ENCODE measurements at regions not wholly inside any gene's neighbourhood (a gene's known extent, or its start where the extent isn't known, plus 50 kb on each side); places are given as distances from the start of the nearest gene placed in this dataset.
A peak's percentile ranks its signal among the peaks of the same experiment; 100 is the strongest.

- no peaks in the 10 kb centered on the region for H3K36me3 Mint-ChIP-seq
- DNase-seq (ENCODE audit: extremely low spot score, unreplicated experiment): no peak
- H3K9me3 Mint-ChIP-seq: peaks cover 11% of the 10 kb centered on the region
- no peak overlapping the region for H3K27ac Mint-ChIP-seq
- no peaks in the 10 kb centered on the region for H3K27me3 Mint-ChIP-seq
- no peak for TF ChIP-seq CTCF (conservative IDR thresholded peaks at IDR 0.05)
- no peaks in the 10 kb centered on the region for H3K4me1 Mint-ChIP-seq (ENCODE audit: unreplicated experiment)
- H3K4me3 Mint-ChIP-seq: no peak overlapping the region
These were observed 71.1 kb upstream of the SYT1 start for GRCh38 chr12:78793491-78793890.

- TF ChIP-seq CTCF (conservative IDR thresholded peaks at IDR 0.05): no peak
- Mint-ChIP-seq H3K27me3 (no peaks in the 10 kb centered on the region), H3K36me3 (no peaks in the 10 kb centered on the region), H3K4me1 (ENCODE audit: unreplicated experiment) (no peaks in the 10 kb centered on the region), H3K27ac (no peak overlapping the region), H3K9me3 (peaks cover 11% of the 10 kb centered on the region), H3K4me3 (no peak overlapping the region)
- DNase-seq (ENCODE audit: extremely low spot score, unreplicated experiment): no peak
These were observed 70.6 kb upstream of the SYT1 start for GRCh38 chr12:78793982-78794381.

- TF ChIP-seq CTCF (conservative IDR thresholded peaks at IDR 0.05): no peak
These were observed 68.6 kb upstream of the SYT1 start for GRCh38 chr12:78795934-78796445.

GRCh38 chr12:78797196-78797931 is 67.2 kb upstream of the SYT1 start:
- H3K27ac Mint-ChIP-seq: no peak overlapping the region
- TF ChIP-seq CTCF (conservative IDR thresholded peaks at IDR 0.05): no peak
- H3K27me3 Mint-ChIP-seq: no peaks in the 10 kb centered on the region
- H3K9me3 Mint-ChIP-seq: peaks cover 11% of the 10 kb centered on the region
- DNase-seq (ENCODE audit: extremely low spot score, unreplicated experiment): no peak
- H3K4me3 Mint-ChIP-seq: no peak overlapping the region
- H3K4me1 Mint-ChIP-seq (ENCODE audit: unreplicated experiment): no peaks in the 10 kb centered on the region
- no peaks in the 10 kb centered on the region for H3K36me3 Mint-ChIP-seq

More at GRCh38 chr12:78795934-78796445, 68.6 kb upstream of the SYT1 start:
- no peak for DNase-seq (ENCODE audit: extremely low spot score, unreplicated experiment)
- Mint-ChIP-seq H3K9me3 (peaks cover 11% of the 10 kb centered on the region), H3K4me1 (ENCODE audit: unreplicated experiment) (no peaks in the 10 kb centered on the region), H3K27ac (no peak overlapping the region), H3K27me3 (no peaks in the 10 kb centered on the region), H3K4me3 (no peak overlapping the region), H3K36me3 (no peaks in the 10 kb centered on the region)

- no peaks in the 10 kb centered on the region for H3K27me3 Mint-ChIP-seq
- H3K36me3 Mint-ChIP-seq: no peaks in the 10 kb centered on the region
- TF ChIP-seq CTCF (conservative IDR thresholded peaks at IDR 0.05): no peak
- peak overlapping the region; percentile 13 for H3K27ac Mint-ChIP-seq
- no peak overlapping the region for H3K4me3 Mint-ChIP-seq
- peaks cover 7% of the 10 kb centered on the region for H3K9me3 Mint-ChIP-seq
- no peak for DNase-seq (ENCODE audit: extremely low spot score, unreplicated experiment)
- H3K4me1 Mint-ChIP-seq (ENCODE audit: unreplicated experiment): no peaks in the 10 kb centered on the region
These were observed 64.9 kb upstream of the SYT1 start for GRCh38 chr12:78799649-78800048.

All from type B pancreatic cell (in vitro differentiated cells).